ENCODE measurements at regions not wholly inside any gene's neighbourhood (a gene's known extent, or its start where the extent isn't known, plus 50 kb on each side); places are given as distances from the start of the nearest gene placed in this dataset.

- FAIRE-seq: no peak
- Histone ChIP-seq H3K23me2 (ENCODE audit: low read depth, low read length) (no peaks in the 10 kb centered on the region; the same call in 1 of the 2 replicates), H3K23ac (ENCODE audit: insufficient read length) (no peak overlapping the region), H4K91ac (replicated peaks; ENCODE audit: insufficient read length, low read length) (no peak overlapping the region), H2AK5ac (ENCODE audit: low read depth, low read length) (no peak overlapping the region), H3K18ac (ENCODE audit: extremely low read depth, low read length) (no peak overlapping the region), H3K4me3 (ENCODE audit: extremely low read depth in 1 of 4, insufficient read depth in 2 of 4, low read depth in 3 of 4, low read length in 4 of 4) (no peak overlapping the region), H3K9ac (replicated peaks in 1 of 4; ENCODE audit: extremely low read depth in 1 of 4, low read depth in 3 of 4, low read length in 3 of 4) (no peak overlapping the region), H3K27ac (ENCODE audit: low read depth, low read length) (no peak overlapping the region), H3K9me3 (ENCODE audit: insufficient read depth in 2 of 2, low read depth in 1 of 2, low read length in 1 of 2) (no peaks in the 10 kb centered on the region), H3K79me2 (ENCODE audit: control insufficient read depth in 1 of 2, insufficient read depth in 2 of 2, low read length in 2 of 2) (no peaks in the 10 kb centered on the region), H2BK15ac (ENCODE audit: low read length) (no peak overlapping the region), H3K14ac (ENCODE audit: insufficient read length) (no peak overlapping the region), H3K27me3 (replicated peaks in 1 of 4; ENCODE audit: control insufficient read depth in 3 of 4, extremely low read depth in 1 of 4, insufficient read depth in 3 of 4, low read length in 3 of 4) (no peaks in the 10 kb centered on the region), H3K56ac (replicated peaks; ENCODE audit: insufficient read length, low read depth, low read length) (no peak overlapping the region), H2BK20ac (ENCODE audit: low read length) (no peak overlapping the region), H3K4me2 (ENCODE audit: insufficient read depth in 1 of 2, low read depth in 2 of 2, low read length in 2 of 2) (no peak overlapping the region), H3K79me1 (ENCODE audit: low read depth, low read length) (no peaks in the 10 kb centered on the region), H3K36me3 (ENCODE audit: control insufficient read depth in 2 of 4, insufficient read depth in 4 of 4, low read length in 3 of 4) (no peaks in the 10 kb centered on the region), H4K8ac (ENCODE audit: extremely low read depth, insufficient read depth, low read length) (no peak overlapping the region), H2BK5ac (ENCODE audit: low read depth, low read length) (no peak overlapping the region), H3K4ac (replicated peaks; ENCODE audit: insufficient read length, low read depth, low read length) (no peak overlapping the region), H4K20me1 (replicated peaks in 1 of 2; ENCODE audit: control insufficient read depth in 1 of 2, insufficient read depth in 2 of 2, low read length in 2 of 2) (no peaks in the 10 kb centered on the region), H2BK12ac (ENCODE audit: low read depth, low read length) (no peak overlapping the region), H3K4me1 (replicated peaks in 1 of 4; ENCODE audit: control insufficient read depth in 3 of 4, insufficient read depth in 4 of 4, low read length in 3 of 4) (no peaks in the 10 kb centered on the region), H2AFZ (ENCODE audit: low read length) (no peak overlapping the region), H2BK120ac (replicated peaks; ENCODE audit: low read depth, low read length) (no peak overlapping the region), H4K5ac (ENCODE audit: insufficient read length, low read depth, low read length) (no peak overlapping the region)
- CTCF ChIA-PET (ENCODE audit: partially characterized antibody): interaction anchor here (0.6 to 0.8 kb wide), 2 partner anchors 14 to 302 kb away, joined by 3 read pairs; no protein-coding TSS in a partner anchor
- POLR2A ChIA-PET (ENCODE audit: partially characterized antibody): no interaction called here
- WGBS, 2 experiments (ENCODE audit: extremely low coverage in 1 of 2, insufficient coverage in 1 of 2, insufficient read length in 1 of 2, insufficient replicate concordance in 2 of 2, low coverage in 1 of 2, low lambda C conversion rate in 2 of 2, missing lambda C conversion rate in 1 of 2): 93% methylated on average over 3 of the region's 3 CpGs; no CpG with 5 or more reads in 1 of the 2 experiments
- TF ChIP-seq JUND (IDR thresholded peaks at IDR 0.05; ENCODE audit: low read length): no peak
- no peak for TF ChIP-seq TAF7 (optimal IDR thresholded peaks at IDR 0.05; ENCODE audit: borderline replicate concordance, low read depth, low read length)
- no peak for DNase-seq (ENCODE audit: low read depth in 1 of 2, low spot score in 2 of 2)
Observed at GRCh38 chr4:110914791-110915190, 291.9 kb upstream of the PITX2 start.
